ENCODE measurements at regions not wholly inside any gene's neighbourhood (a gene's known extent, or its start where the extent isn't known, plus 50 kb on each side); places are given as distances from the start of the nearest gene placed in this dataset.
A peak's percentile ranks its signal among the peaks of the same experiment; 100 is the strongest.

GRCh38 chr4:182189103-182189878, 53.9 kb upstream of the TENM3 start:
- H3K9me3 Mint-ChIP-seq (ENCODE audit: unreplicated experiment) = no peaks in the 10 kb centered on the region
- no TSS peak for BruUV-seq (replicated peaks)
- TF ChIP-seq, protein P1, sequence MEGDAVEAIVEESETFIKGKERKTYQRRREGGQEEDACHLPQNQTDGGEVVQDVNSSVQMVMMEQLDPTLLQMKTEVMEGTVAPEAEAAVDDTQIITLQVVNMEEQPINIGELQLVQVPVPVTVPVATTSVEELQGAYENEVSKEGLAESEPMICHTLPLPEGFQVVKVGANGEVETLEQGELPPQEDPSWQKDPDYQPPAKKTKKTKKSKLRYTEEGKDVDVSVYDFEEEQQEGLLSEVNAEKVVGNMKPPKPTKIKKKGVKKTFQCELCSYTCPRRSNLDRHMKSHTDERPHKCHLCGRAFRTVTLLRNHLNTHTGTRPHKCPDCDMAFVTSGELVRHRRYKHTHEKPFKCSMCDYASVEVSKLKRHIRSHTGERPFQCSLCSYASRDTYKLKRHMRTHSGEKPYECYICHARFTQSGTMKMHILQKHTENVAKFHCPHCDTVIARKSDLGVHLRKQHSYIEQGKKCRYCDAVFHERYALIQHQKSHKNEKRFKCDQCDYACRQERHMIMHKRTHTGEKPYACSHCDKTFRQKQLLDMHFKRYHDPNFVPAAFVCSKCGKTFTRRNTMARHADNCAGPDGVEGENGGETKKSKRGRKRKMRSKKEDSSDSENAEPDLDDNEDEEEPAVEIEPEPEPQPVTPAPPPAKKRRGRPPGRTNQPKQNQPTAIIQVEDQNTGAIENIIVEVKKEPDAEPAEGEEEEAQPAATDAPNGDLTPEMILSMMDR (IDR thresholded peaks at IDR 0.05; ENCODE audit: unreplicated experiment) = no peak
- peaks cover 29% of the 10 kb centered on the region for H3K4me1 Mint-ChIP-seq (ENCODE audit: insufficient read depth, unreplicated experiment)
- H3K4me3 Mint-ChIP-seq (ENCODE audit: unreplicated experiment) = no peak overlapping the region
- no peaks in the 10 kb centered on the region for H3K36me3 Mint-ChIP-seq (ENCODE audit: insufficient read depth, unreplicated experiment)
- no peaks in the 10 kb centered on the region for H3K27me3 Mint-ChIP-seq (ENCODE audit: insufficient read depth, unreplicated experiment)
- CTCF ChIA-PET = interaction anchor here (0.5 to 1.8 kb wide), 5 partner anchors 8 to 49 kb away, joined by 3 to 4 read pairs (median 3); no protein-coding TSS in a partner anchor
- H3K27ac Mint-ChIP-seq (ENCODE audit: low read depth, unreplicated experiment) = peak overlapping the region; percentile 31
- peak; percentile 94 for DNase-seq (ENCODE audit: unreplicated experiment)
- intact Hi-C loops (cut with micrococcal nuclease) = no loop called here
- POLR2A ChIA-PET = interaction anchor here (0.7 to 1.8 kb wide), 8 partner anchors 11 to 152 kb away, joined by 3 to 18 read pairs (median 7); no protein-coding TSS in a partner anchor

- DNase-seq (ENCODE audit: unreplicated experiment) = no peak
- ChIA-PET CTCF (interaction anchor here (1.0 kb wide), 1 partner anchor 12 kb away, joined by 3 read pairs; no protein-coding TSS in a partner anchor), POLR2A (no interaction called here)
- H3K4me3 Mint-ChIP-seq (ENCODE audit: unreplicated experiment) = no peak overlapping the region
- H3K9me3 Mint-ChIP-seq (ENCODE audit: unreplicated experiment) = no peaks in the 10 kb centered on the region
- BruUV-seq (replicated peaks) = no TSS peak
- TF ChIP-seq, protein P1 (IDR thresholded peaks at IDR 0.05; ENCODE audit: unreplicated experiment) = no peak
- intact Hi-C loops (cut with micrococcal nuclease) = no loop called here
- H3K27me3 Mint-ChIP-seq (ENCODE audit: insufficient read depth, unreplicated experiment) = no peaks in the 10 kb centered on the region
- no peaks in the 10 kb centered on the region for H3K36me3 Mint-ChIP-seq (ENCODE audit: insufficient read depth, unreplicated experiment)
- peaks cover 29% of the 10 kb centered on the region for H3K4me1 Mint-ChIP-seq (ENCODE audit: insufficient read depth, unreplicated experiment)
- no peak overlapping the region for H3K27ac Mint-ChIP-seq (ENCODE audit: low read depth, unreplicated experiment)
Measured at GRCh38 chr4:182190306-182190705, 52.9 kb upstream of the TENM3 start.

DNA sequence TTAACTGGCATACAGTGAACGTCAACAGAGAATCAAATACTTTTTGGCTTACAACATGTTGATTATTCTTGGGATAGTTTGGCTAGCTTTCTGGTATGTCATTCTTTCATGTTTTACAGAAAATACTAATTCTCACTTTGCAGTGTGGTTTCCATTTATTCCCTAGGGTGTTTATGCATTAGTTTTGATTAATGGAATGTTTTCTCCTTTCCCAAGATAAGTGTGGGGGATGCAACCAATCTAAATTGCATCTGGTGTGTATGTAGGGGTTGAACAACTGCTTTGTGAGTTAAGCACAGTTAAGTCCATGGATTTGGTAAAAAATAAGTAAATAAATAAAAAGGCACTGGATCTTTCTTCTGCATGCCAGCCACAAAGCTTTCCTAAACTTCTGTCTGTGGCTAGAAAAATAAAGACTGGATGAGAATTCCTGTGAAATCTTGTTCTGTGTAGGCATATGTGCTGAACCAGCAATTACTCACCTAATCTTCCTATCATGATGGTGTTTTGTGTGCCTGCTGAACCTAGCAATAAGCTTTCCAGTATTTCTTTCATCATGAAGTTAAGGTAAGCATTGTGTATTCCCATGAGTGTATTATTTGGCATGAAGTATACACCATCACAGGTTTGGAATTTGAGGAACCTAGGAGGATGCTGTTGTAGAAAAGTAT, 50.6 kb upstream of the TENM3 start:
- Mint-ChIP-seq H3K9me3 (ENCODE audit: unreplicated experiment) (no peaks in the 10 kb centered on the region), H3K27me3 (ENCODE audit: insufficient read depth, unreplicated experiment) (no peaks in the 10 kb centered on the region), H3K4me3 (ENCODE audit: unreplicated experiment) (no peak overlapping the region), H3K27ac (ENCODE audit: low read depth, unreplicated experiment) (peak overlapping the region; percentile 35), H3K4me1 (ENCODE audit: insufficient read depth, unreplicated experiment) (peaks cover 29% of the 10 kb centered on the region), H3K36me3 (ENCODE audit: insufficient read depth, unreplicated experiment) (no peaks in the 10 kb centered on the region)
- ChIA-PET POLR2A (interaction anchor here (0.9 to 2.9 kb wide), 8 partner anchors 13 to 257 kb away, joined by 3 to 26 read pairs (median 5); no protein-coding TSS in a partner anchor), CTCF (interaction anchor here (0.9 kb wide), 2 partner anchors 16 to 118 kb away, joined by 3 read pairs; no protein-coding TSS in a partner anchor)
- TF ChIP-seq, protein P1 (IDR thresholded peaks at IDR 0.05; ENCODE audit: unreplicated experiment) = no peak
- peak; percentile 48 for DNase-seq (ENCODE audit: unreplicated experiment)
- no TSS peak for BruUV-seq (replicated peaks)
- intact Hi-C loops (cut with micrococcal nuclease) = no loop called here

GRCh38 chr4:182193311-182193710, 49.9 kb upstream of the TENM3 start:
- H3K9me3 Mint-ChIP-seq (ENCODE audit: unreplicated experiment) = no peaks in the 10 kb centered on the region
- TF ChIP-seq, protein P1 (IDR thresholded peaks at IDR 0.05; ENCODE audit: unreplicated experiment) = no peak
- H3K4me1 Mint-ChIP-seq (ENCODE audit: insufficient read depth, unreplicated experiment) = peaks cover 27% of the 10 kb centered on the region
- H3K4me3 Mint-ChIP-seq (ENCODE audit: unreplicated experiment) = no peak overlapping the region
- no peaks in the 10 kb centered on the region for H3K27me3 Mint-ChIP-seq (ENCODE audit: insufficient read depth, unreplicated experiment)
- H3K36me3 Mint-ChIP-seq (ENCODE audit: insufficient read depth, unreplicated experiment) = peaks cover 5% of the 10 kb centered on the region
- ChIA-PET CTCF (interaction anchor here (0.9 kb wide), 2 partner anchors 15 to 118 kb away, joined by 3 read pairs; no protein-coding TSS in a partner anchor), POLR2A (interaction anchor here (0.9 to 2.9 kb wide), 9 partner anchors 14 to 256 kb away, joined by 3 to 26 read pairs (median 4); no protein-coding TSS in a partner anchor)
- peak overlapping the region; percentile 35 for H3K27ac Mint-ChIP-seq (ENCODE audit: low read depth, unreplicated experiment)
- no peak for DNase-seq (ENCODE audit: unreplicated experiment)
- intact Hi-C loops (cut with micrococcal nuclease) = no loop called here
- no TSS peak for BruUV-seq (replicated peaks)
